Central memory CD8-positive, alpha-beta T cell (primary cell): ENCODE measurements at regions not wholly inside any gene's neighbourhood (a gene's known extent, or its start where the extent isn't known, plus 50 kb on each side); places are given as distances from the start of the nearest gene placed in this dataset.
"Not testable (repeated sequence)": the region's sequence is repeated elsewhere in the genome, so short reads cannot be mapped to it uniquely, and the experiment has no call there.

Experiments
- ATAC-seq: fragments of 150-1000 bp; cut with Tn5 transposase; replicated peaks from 2 replicates; pipeline ENCODE4 v1.10.0; 2022; ENCODE audit warnings: mild to moderate bottlenecking, moderate FRiP score, moderate number of reproducible peaks; ENCODE audit not compliant: poor library complexity, severe bottlenecking; ENCODE audit errors: extremely low read depth
- DNase-seq, 2 donors: peaks; one replicate each; pipeline ENCODE4 v3.0.0; 2021; ENCODE audit warnings: low spot score in 2 of 2
- H3K27ac Mint-ChIP-seq: one replicate; pipeline ENCODE4 v1.8.0; 2022; ENCODE audit warnings: low read depth, mild to moderate bottlenecking, moderate library complexity, mixed read lengths
- H3K27me3 Mint-ChIP-seq: one replicate; pipeline ENCODE4 v1.8.0; 2022; ENCODE audit warnings: mixed read lengths
- H3K36me3 Mint-ChIP-seq: one replicate; pipeline ENCODE4 v1.8.0; 2022; ENCODE audit warnings: mild to moderate bottlenecking, moderate library complexity, mixed read lengths; ENCODE audit not compliant: insufficient read depth
- H3K4me1 Mint-ChIP-seq: one replicate; pipeline ENCODE4 v1.8.0; 2022; ENCODE audit warnings: mixed read lengths
- H3K4me3 Mint-ChIP-seq: one replicate; pipeline ENCODE4 v1.8.0; 2022; ENCODE audit warnings: mild to moderate bottlenecking, moderate library complexity, mixed read lengths
- H3K9me3 Mint-ChIP-seq: one replicate; pipeline ENCODE4 v1.8.0; 2022; ENCODE audit warnings: mixed read lengths

- ATAC-seq (no peak), DNase-seq (no peak)
- peaks cover 2% of the 10 kb centered on the region for H3K9me3 Mint-ChIP-seq
- no peak overlapping the region for H3K27ac Mint-ChIP-seq
- H3K36me3 Mint-ChIP-seq: no peaks in the 10 kb centered on the region
- peaks cover 28% of the 10 kb centered on the region for H3K27me3 Mint-ChIP-seq
- no peaks in the 10 kb centered on the region for H3K4me1 Mint-ChIP-seq
- no peak overlapping the region for H3K4me3 Mint-ChIP-seq
These were observed 1425.1 kb downstream of the BRD1 start for GRCh38 chr22:48402591-48403031.

- not testable (repeated sequence) for H3K36me3 Mint-ChIP-seq, H3K9me3 Mint-ChIP-seq, H3K4me3 Mint-ChIP-seq, H3K27ac Mint-ChIP-seq, DNase-seq, H3K4me1 Mint-ChIP-seq, ATAC-seq
- H3K27me3 Mint-ChIP-seq: peaks cover 31% of the 10 kb centered on the region
These were observed 1426.2 kb downstream of the BRD1 start for GRCh38 chr22:48401523-48401922.

GRCh38 chr22:48398181-48398905 lies 1429.3 kb downstream of the BRD1 start:
- Mint-ChIP-seq H3K9me3 (no peaks in the 10 kb centered on the region), H3K36me3 (no peaks in the 10 kb centered on the region), H3K4me3 (no peak overlapping the region), H3K27me3 (peaks cover 31% of the 10 kb centered on the region), H3K27ac (no peak overlapping the region), H3K4me1 (no peaks in the 10 kb centered on the region)
- ATAC-seq: no peak
- DNase-seq: no peak

- H3K27ac Mint-ChIP-seq: no peak overlapping the region
- DNase-seq: no peak
- no peak overlapping the region for H3K4me3 Mint-ChIP-seq
- no peak for ATAC-seq
- no peaks in the 10 kb centered on the region for H3K9me3 Mint-ChIP-seq
- H3K4me1 Mint-ChIP-seq: no peaks in the 10 kb centered on the region
- no peaks in the 10 kb centered on the region for H3K36me3 Mint-ChIP-seq
- peaks cover 34% of the 10 kb centered on the region for H3K27me3 Mint-ChIP-seq
These were observed 1430.0 kb downstream of the BRD1 start for GRCh38 chr22:48397531-48398180.

- no peaks in the 10 kb centered on the region for H3K4me1 Mint-ChIP-seq
- no peak for ATAC-seq
- DNase-seq: no peak
- no peak overlapping the region for H3K4me3 Mint-ChIP-seq
- H3K27ac Mint-ChIP-seq: no peak overlapping the region
- no peaks in the 10 kb centered on the region for H3K36me3 Mint-ChIP-seq
- peaks cover 41% of the 10 kb centered on the region for H3K27me3 Mint-ChIP-seq
- no peaks in the 10 kb centered on the region for H3K9me3 Mint-ChIP-seq
These were observed 1430.7 kb downstream of the BRD1 start for GRCh38 chr22:48396785-48397530.

- Mint-ChIP-seq H3K4me3 (no peak overlapping the region), H3K27ac (no peak overlapping the region), H3K36me3 (peaks cover 2% of the 10 kb centered on the region), H3K4me1 (peaks cover under 1% of the 10 kb centered on the region), H3K9me3 (no peaks in the 10 kb centered on the region), H3K27me3 (peaks cover 48% of the 10 kb centered on the region)
- DNase-seq (no peak), ATAC-seq (no peak)
These were observed 1431.4 kb downstream of the BRD1 start for GRCh38 chr22:48396091-48396784.

- H3K27ac Mint-ChIP-seq: no peak overlapping the region
- no peak overlapping the region for H3K4me3 Mint-ChIP-seq
- ATAC-seq: no peak
- H3K36me3 Mint-ChIP-seq: peaks cover 2% of the 10 kb centered on the region
- peaks cover 7% of the 10 kb centered on the region for H3K4me1 Mint-ChIP-seq
- DNase-seq: no peak
- H3K27me3 Mint-ChIP-seq: peaks cover 57% of the 10 kb centered on the region
- no peaks in the 10 kb centered on the region for H3K9me3 Mint-ChIP-seq
These were observed 1432.5 kb downstream of the BRD1 start for GRCh38 chr22:48395201-48395600.

GRCh38 chr22:48394787-48395186 lies 1432.9 kb downstream of the BRD1 start:
- ATAC-seq (no peak), DNase-seq (no peak)
- H3K27me3 Mint-ChIP-seq: peaks cover 57% of the 10 kb centered on the region
- no peaks in the 10 kb centered on the region for H3K9me3 Mint-ChIP-seq
- H3K4me3 Mint-ChIP-seq: no peak overlapping the region
- H3K4me1 Mint-ChIP-seq: peaks cover 7% of the 10 kb centered on the region
- H3K27ac Mint-ChIP-seq: no peak overlapping the region
- H3K36me3 Mint-ChIP-seq: peaks cover 2% of the 10 kb centered on the region

- H3K27ac Mint-ChIP-seq: no peak overlapping the region
- ATAC-seq: no peak
- peaks cover 53% of the 10 kb centered on the region for H3K27me3 Mint-ChIP-seq
- H3K4me1 Mint-ChIP-seq: peaks cover 7% of the 10 kb centered on the region
- DNase-seq: no peak
- H3K9me3 Mint-ChIP-seq: no peaks in the 10 kb centered on the region
- no peak overlapping the region for H3K4me3 Mint-ChIP-seq
- H3K36me3 Mint-ChIP-seq: peaks cover 2% of the 10 kb centered on the region
These were observed 1433.8 kb downstream of the BRD1 start for GRCh38 chr22:48393885-48394284.

- H3K27ac Mint-ChIP-seq: no peak overlapping the region
- H3K27me3 Mint-ChIP-seq: peaks cover 44% of the 10 kb centered on the region
- no peak for DNase-seq
- no peaks in the 10 kb centered on the region for H3K9me3 Mint-ChIP-seq
- ATAC-seq: no peak
- H3K36me3 Mint-ChIP-seq: peaks cover 2% of the 10 kb centered on the region
- no peak overlapping the region for H3K4me3 Mint-ChIP-seq
- H3K4me1 Mint-ChIP-seq: peaks cover 7% of the 10 kb centered on the region
These were observed 1434.7 kb downstream of the BRD1 start for GRCh38 chr22:48393041-48393370.

GRCh38 chr22:48391820-48392219 lies 1435.9 kb downstream of the BRD1 start:
- no peaks in the 10 kb centered on the region for H3K9me3 Mint-ChIP-seq
- peaks cover 7% of the 10 kb centered on the region for H3K4me1 Mint-ChIP-seq
- DNase-seq (no peak), ATAC-seq (no peak)
- H3K36me3 Mint-ChIP-seq: peaks cover 2% of the 10 kb centered on the region
- H3K27me3 Mint-ChIP-seq: peaks cover 37% of the 10 kb centered on the region
- H3K4me3 Mint-ChIP-seq: no peak overlapping the region
- no peak overlapping the region for H3K27ac Mint-ChIP-seq

- Mint-ChIP-seq H3K27me3 (peaks cover 37% of the 10 kb centered on the region), H3K4me3 (no peak overlapping the region), H3K36me3 (peaks cover 2% of the 10 kb centered on the region), H3K4me1 (peaks cover 7% of the 10 kb centered on the region), H3K27ac (peak overlapping the region; percentile 32), H3K9me3 (no peaks in the 10 kb centered on the region)
- DNase-seq: no peak
- no peak for ATAC-seq
These were observed 1436.4 kb downstream of the BRD1 start for GRCh38 chr22:48391171-48391711.
